HEK293 (cell line): ENCODE measurements at regions not wholly inside any gene's neighbourhood (a gene's known extent, or its start where the extent isn't known, plus 50 kb on each side); places are given as distances from the start of the nearest gene placed in this dataset.

Source experiments
- CTCF ChIA-PET: fragments of 350-600 bp; formaldehyde crosslinking; extraction: SDS; loops from one replicate; lab custom pipeline; 2021; ENCODE audit warnings: antibody characterized with exemption; lab: Yijun Ruan, JAX
- POLR2A ChIA-PET: fragments of 300-600 bp; formaldehyde crosslinking; extraction: SDS; loops from one replicate; lab custom pipeline; 2020; ENCODE audit warnings: antibody characterized with exemption, inconsistent platforms; lab: Yijun Ruan, JAX
- H3K27ac ChIP-seq: fragments of 200-500 bp; sonication (Bioruptor generic); 2 replicates; pipeline ENCODE4 v1.5.1; 2014; ENCODE audit warnings: low read depth, low read length, control low read depth, inconsistent platforms; ENCODE audit errors: extremely low read depth
- H3K36me3 ChIP-seq, 2 experiments: fragments of 200-500 bp in 1 of 2; sonication (Bioruptor generic) in 1 of 2; 1 replicate in 1 of 2; 2 replicates in 1 of 2; pipeline ENCODE4 v1.5.1; 2014 to 2017; ENCODE audit warnings: inconsistent platforms in 2 of 2, low read length in 2 of 2; ENCODE audit not compliant: control insufficient read depth in 2 of 2, insufficient read depth in 1 of 2
- H3K4me1 ChIP-seq: fragments of 200-500 bp; sonication (Bioruptor generic); 2 replicates; pipeline ENCODE4 v1.5.1; 2014; ENCODE audit warnings: mild to moderate bottlenecking, low read length, inconsistent platforms; ENCODE audit not compliant: control insufficient read depth, insufficient read depth
- H3K4me3 ChIP-seq: 2 replicates; pipeline ENCODE4 v1.5.1; 2011; ENCODE audit warnings: low read depth, mild to moderate bottlenecking, control low read depth, low read length, moderate library complexity
- H3K9me3 ChIP-seq: fragments of 200-500 bp; sonication (Bioruptor generic); 2 replicates; pipeline ENCODE4 v1.5.1; 2014; ENCODE audit warnings: low read depth, low read length, inconsistent platforms; ENCODE audit not compliant: control insufficient read depth, insufficient read depth
- AEBP2 ChIP-seq: fragments of 450-650 bp; formaldehyde crosslinking; IDR thresholded peaks from 2 replicates; pipeline ENCODE4 v1.5.1; 2016; ENCODE audit warnings: missing biosample characterization, missing genetic modification characterization, borderline replicate concordance
- CTCF ChIP-seq: fragments of 450-650 bp; formaldehyde crosslinking; IDR thresholded peaks from 2 replicates; pipeline ENCODE4 v1.5.1; 2016; ENCODE audit warnings: missing biosample characterization, missing genetic modification characterization
- GLI4 ChIP-seq: fragments of 450-650 bp; formaldehyde crosslinking; IDR thresholded peaks from 2 replicates; pipeline ENCODE4 v1.5.1; 2016; ENCODE audit warnings: missing biosample characterization, missing genetic modification characterization
- HOXA7 ChIP-seq: sonication (generic); formaldehyde crosslinking; IDR thresholded peaks from 2 replicates; pipeline ENCODE4 v1.8.1; 2022; ENCODE audit warnings: missing genetic modification reagents, borderline replicate concordance
- KLF16 ChIP-seq: fragments of 450-650 bp; formaldehyde crosslinking; IDR thresholded peaks from 2 replicates; pipeline ENCODE4 v1.5.1; 2017; ENCODE audit warnings: missing biosample characterization, missing genetic modification characterization
- YY2 ChIP-seq: fragments of 450-650 bp; formaldehyde crosslinking; IDR thresholded peaks from 2 replicates; pipeline ENCODE4 v1.5.1; 2016; ENCODE audit warnings: missing biosample characterization, missing genetic modification characterization
- ZFP69B ChIP-seq: fragments of 450-650 bp; formaldehyde crosslinking; IDR thresholded peaks from 2 replicates; pipeline ENCODE4 v1.5.1; 2016; ENCODE audit warnings: missing biosample characterization, missing genetic modification characterization
- ZNF157 ChIP-seq: fragments of 450-650 bp; formaldehyde crosslinking; IDR thresholded peaks from 2 replicates; pipeline ENCODE4 v1.5.1; 2016; ENCODE audit warnings: missing biosample characterization, missing genetic modification characterization
- ZNF174 ChIP-seq: fragments of 450-650 bp; formaldehyde crosslinking; IDR thresholded peaks from 2 replicates; pipeline ENCODE4 v1.5.0; 2017; ENCODE audit warnings: missing biosample characterization, mild to moderate bottlenecking, missing genetic modification characterization
- ZNF311 ChIP-seq: fragments of 450-650 bp; formaldehyde crosslinking; IDR thresholded peaks from 2 replicates; pipeline ENCODE4 v1.5.1; 2017; ENCODE audit warnings: missing biosample characterization, missing genetic modification characterization, borderline replicate concordance
- ZNF366 ChIP-seq: fragments of 450-650 bp; formaldehyde crosslinking; conservative IDR thresholded peaks from 2 replicates; pipeline ENCODE4 v1.5.1; 2016; ENCODE audit warnings: missing biosample characterization, missing genetic modification characterization
- ZNF529 ChIP-seq: fragments of 450-650 bp; formaldehyde crosslinking; IDR thresholded peaks from 2 replicates; pipeline ENCODE4 v1.5.1; 2017; ENCODE audit warnings: missing genetic modification characterization, missing biosample characterization; ENCODE audit not compliant: insufficient replicate concordance
- ZNF530 ChIP-seq: fragments of 450-650 bp; formaldehyde crosslinking; IDR thresholded peaks from 2 replicates; pipeline ENCODE4 v1.5.1; 2016; ENCODE audit warnings: low read depth, missing biosample characterization, missing genetic modification characterization
- ZNF558 ChIP-seq: fragments of 450-650 bp; formaldehyde crosslinking; IDR thresholded peaks from 2 replicates; pipeline ENCODE4 v1.5.1; 2016; ENCODE audit warnings: missing biosample characterization, missing genetic modification characterization
- ZNF623 ChIP-seq: fragments of 450-650 bp; formaldehyde crosslinking; IDR thresholded peaks from 2 replicates; pipeline ENCODE4 v1.5.1; 2016; ENCODE audit warnings: missing biosample characterization, missing genetic modification characterization
- ZNF830 ChIP-seq: fragments of 450-650 bp; IDR thresholded peaks from 2 replicates; pipeline ENCODE4 v1.5.0; 2018; ENCODE audit warnings: missing biosample characterization, missing genetic modification characterization, low read depth, mild to moderate bottlenecking, moderate library complexity
- TF ChIP-seq, protein P1 (sequence below): fragments of 450-650 bp; formaldehyde crosslinking; IDR thresholded peaks from 2 replicates; pipeline ENCODE4 v1.5.1; 2016; ENCODE audit warnings: missing biosample characterization, missing genetic modification characterization
- TF ChIP-seq, protein P2 (sequence below): fragments of 450-650 bp; formaldehyde crosslinking; IDR thresholded peaks from 2 replicates; pipeline ENCODE4 v1.5.1; 2016; ENCODE audit warnings: missing biosample characterization, missing genetic modification characterization, low read depth

GRCh38 chr7:48780862-48781261 is 143.5 kb upstream of the CDC14C start:
- POLR2A ChIA-PET: no interaction called here
- H3K4me1 ChIP-seq: no peaks in the 10 kb centered on the region
- no peak for TF ChIP-seq ZNF623 (tag by site-specific recombination)
- TF ChIP-seq ZNF311 (tag by site-specific recombination): no peak
- no peak for TF ChIP-seq HOXA7
- no peak for TF ChIP-seq KLF16 (tag by site-specific recombination)
- TF ChIP-seq ZNF157 (tag by site-specific recombination): no peak
- TF ChIP-seq, protein P1, sequence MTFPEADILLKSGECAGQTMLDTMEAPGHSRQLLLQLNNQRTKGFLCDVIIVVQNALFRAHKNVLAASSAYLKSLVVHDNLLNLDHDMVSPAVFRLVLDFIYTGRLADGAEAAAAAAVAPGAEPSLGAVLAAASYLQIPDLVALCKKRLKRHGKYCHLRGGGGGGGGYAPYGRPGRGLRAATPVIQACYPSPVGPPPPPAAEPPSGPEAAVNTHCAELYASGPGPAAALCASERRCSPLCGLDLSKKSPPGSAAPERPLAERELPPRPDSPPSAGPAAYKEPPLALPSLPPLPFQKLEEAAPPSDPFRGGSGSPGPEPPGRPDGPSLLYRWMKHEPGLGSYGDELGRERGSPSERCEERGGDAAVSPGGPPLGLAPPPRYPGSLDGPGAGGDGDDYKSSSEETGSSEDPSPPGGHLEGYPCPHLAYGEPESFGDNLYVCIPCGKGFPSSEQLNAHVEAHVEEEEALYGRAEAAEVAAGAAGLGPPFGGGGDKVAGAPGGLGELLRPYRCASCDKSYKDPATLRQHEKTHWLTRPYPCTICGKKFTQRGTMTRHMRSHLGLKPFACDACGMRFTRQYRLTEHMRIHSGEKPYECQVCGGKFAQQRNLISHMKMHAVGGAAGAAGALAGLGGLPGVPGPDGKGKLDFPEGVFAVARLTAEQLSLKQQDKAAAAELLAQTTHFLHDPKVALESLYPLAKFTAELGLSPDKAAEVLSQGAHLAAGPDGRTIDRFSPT (tag by site-specific recombination): no peak
- no peak for TF ChIP-seq ZNF558 (tag by site-specific recombination)
- TF ChIP-seq, all 188 proteins: peak for 0
- H3K36me3 ChIP-seq: no peaks in the 10 kb centered on the region
- no peak overlapping the region for H3K27ac ChIP-seq
- H3K4me3 ChIP-seq: no peak overlapping the region
- CTCF ChIA-PET: no interaction called here
- H3K9me3 ChIP-seq: no peaks in the 10 kb centered on the region

- no peak for TF ChIP-seq ZFP69B (tag by site-specific recombination)
- POLR2A ChIA-PET: no interaction called here
- CTCF ChIA-PET: no interaction called here
- Histone ChIP-seq H3K4me3 (no peak overlapping the region), H3K4me1 (no peaks in the 10 kb centered on the region), H3K36me3 (no peaks in the 10 kb centered on the region), H3K27ac (no peak overlapping the region), H3K9me3 (no peaks in the 10 kb centered on the region)
These were observed 142.6 kb upstream of the CDC14C start for GRCh38 chr7:48781752-48782151.

DNA sequence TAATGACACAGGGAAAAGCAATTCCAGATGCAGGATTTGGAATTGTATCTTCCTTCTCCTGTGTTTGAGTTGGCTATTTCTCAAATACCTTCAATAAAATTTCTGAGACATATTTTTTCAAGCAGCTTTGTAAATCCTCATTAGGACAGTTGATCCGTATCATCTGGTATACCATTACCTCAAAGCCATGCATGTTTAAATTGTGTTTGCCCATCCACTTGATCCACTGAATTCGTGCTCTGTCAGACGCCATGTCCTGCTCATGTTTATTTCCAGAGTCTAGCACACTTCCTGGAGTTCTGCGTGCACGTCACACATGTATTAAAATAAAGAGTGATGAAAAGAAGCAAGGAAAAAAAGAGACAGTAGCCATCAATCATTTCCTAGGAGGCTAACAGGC is 141.8 kb upstream of the CDC14C start:
- Histone ChIP-seq H3K4me3 (no peak overlapping the region), H3K4me1 (no peaks in the 10 kb centered on the region), H3K36me3 (no peaks in the 10 kb centered on the region), H3K9me3 (no peaks in the 10 kb centered on the region), H3K27ac (no peak overlapping the region)
- ChIA-PET POLR2A (no interaction called here), CTCF (no interaction called here)
- TF ChIP-seq, protein P2, sequence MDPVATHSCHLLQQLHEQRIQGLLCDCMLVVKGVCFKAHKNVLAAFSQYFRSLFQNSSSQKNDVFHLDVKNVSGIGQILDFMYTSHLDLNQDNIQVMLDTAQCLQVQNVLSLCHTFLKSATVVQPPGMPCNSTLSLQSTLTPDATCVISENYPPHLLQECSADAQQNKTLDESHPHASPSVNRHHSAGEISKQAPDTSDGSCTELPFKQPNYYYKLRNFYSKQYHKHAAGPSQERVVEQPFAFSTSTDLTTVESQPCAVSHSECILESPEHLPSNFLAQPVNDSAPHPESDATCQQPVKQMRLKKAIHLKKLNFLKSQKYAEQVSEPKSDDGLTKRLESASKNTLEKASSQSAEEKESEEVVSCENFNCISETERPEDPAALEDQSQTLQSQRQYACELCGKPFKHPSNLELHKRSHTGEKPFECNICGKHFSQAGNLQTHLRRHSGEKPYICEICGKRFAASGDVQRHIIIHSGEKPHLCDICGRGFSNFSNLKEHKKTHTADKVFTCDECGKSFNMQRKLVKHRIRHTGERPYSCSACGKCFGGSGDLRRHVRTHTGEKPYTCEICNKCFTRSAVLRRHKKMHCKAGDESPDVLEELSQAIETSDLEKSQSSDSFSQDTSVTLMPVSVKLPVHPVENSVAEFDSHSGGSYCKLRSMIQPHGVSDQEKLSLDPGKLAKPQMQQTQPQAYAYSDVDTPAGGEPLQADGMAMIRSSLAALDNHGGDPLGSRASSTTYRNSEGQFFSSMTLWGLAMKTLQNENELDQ (tag by site-specific recombination): no peak
- TF ChIP-seq ZNF830 (tag by site-specific recombination) (no peak), ZNF530 (tag by site-specific recombination) (no peak), ZNF366 (no peak), AEBP2 (no peak), ZNF529 (tag by site-specific recombination) (no peak), ZNF174 (tag by site-specific recombination) (no peak), YY2 (tag by site-specific recombination) (no peak), CTCF (no peak), GLI4 (tag by site-specific recombination) (no peak)
